ENCODE measurements at regions not wholly inside any gene's neighbourhood (a gene's known extent, or its start where the extent isn't known, plus 50 kb on each side); places are given as distances from the start of the nearest gene placed in this dataset.

- no peak for DNase-seq
These were observed 99.7 kb upstream of the NCKAP5 start for GRCh38 chr2:133667968-133668367.

- DNase-seq: no peak
These were observed 100.3 kb upstream of the NCKAP5 start for GRCh38 chr2:133668547-133668946.

- DNase-seq: no peak
These were observed 105.1 kb upstream of the NCKAP5 start for GRCh38 chr2:133673305-133673905.

- DNase-seq: no peak
These were observed 105.8 kb upstream of the NCKAP5 start for GRCh38 chr2:133674066-133674432.

- DNase-seq: no peak
These were observed 106.4 kb upstream of the NCKAP5 start for GRCh38 chr2:133674433-133675331.

- DNase-seq: no peak
These were observed 108.3 kb upstream of the NCKAP5 start for GRCh38 chr2:133676392-133677130.

GRCh38 chr2:133680343-133681049 lies 112.2 kb upstream of the NCKAP5 start:
- DNase-seq: no peak

GRCh38 chr2:133682347-133682746 lies 114.1 kb upstream of the NCKAP5 start:
- no peak for DNase-seq

- no peak for DNase-seq
These were observed 114.6 kb upstream of the NCKAP5 start for GRCh38 chr2:133682906-133683305.

- DNase-seq: no peak
These were observed 117.5 kb upstream of the NCKAP5 start for GRCh38 chr2:133685636-133686215.

GRCh38 chr2:133690780-133691179 lies 122.5 kb upstream of the NCKAP5 start:
- DNase-seq: no peak

GRCh38 chr2:133691336-133691735 lies 123.1 kb upstream of the NCKAP5 start:
- DNase-seq: no peak

GRCh38 chr2:133705287-133705686 lies 137.0 kb upstream of the NCKAP5 start:
- DNase-seq: no peak

GRCh38 chr2:133710613-133711012 lies 142.3 kb upstream of the NCKAP5 start:
- DNase-seq: no peak

GRCh38 chr2:133711201-133711600 lies 142.9 kb upstream of the NCKAP5 start:
- no peak for DNase-seq

- no peak for DNase-seq
These were observed 143.5 kb upstream of the NCKAP5 start for GRCh38 chr2:133711806-133712205.

- no peak for DNase-seq
These were observed 144.1 kb upstream of the NCKAP5 start for GRCh38 chr2:133712369-133712768.

- DNase-seq: no peak
These were observed 144.9 kb upstream of the NCKAP5 start for GRCh38 chr2:133713049-133713580.

- DNase-seq: no peak
These were observed 147.9 kb upstream of the NCKAP5 start for GRCh38 chr2:133716166-133716565.

GRCh38 chr2:133717497-133717896 lies 149.2 kb upstream of the NCKAP5 start:
- DNase-seq: no peak

- DNase-seq: no peak
These were observed 150.5 kb upstream of the NCKAP5 start for GRCh38 chr2:133718688-133719201.

- no peak for DNase-seq
These were observed 152.2 kb upstream of the NCKAP5 start for GRCh38 chr2:133720429-133720828.

All from DMS 273 treated with DMSO at 0.1 percent for 48 hours (cell line).